IMR-90 (cell line): ENCODE measurements at regions not wholly inside any gene's neighbourhood (a gene's known extent, or its start where the extent isn't known, plus 50 kb on each side); places are given as distances from the start of the nearest gene placed in this dataset.

Experiments
- ATAC-seq: fragments of 200-7000 bp; cut with Tn5 transposase; 2 replicates; pipeline ENCODE4 v1.9.1; 2020; ENCODE audit warnings: low read depth, mild to moderate bottlenecking, moderate library complexity
- BruUV-seq: library from RNA; stranded (reverse); fragments of 400-500 nt; replicated peaks from 2 replicates; lab custom pipeline; 2021; lab: Mats Ljungman, UMichigan
- CTCF ChIA-PET: fragments of 300-600 bp; formaldehyde crosslinking; extraction: SDS; loops from one replicate; lab custom pipeline; 2021; ENCODE audit warnings: antibody characterized with exemption; lab: Yijun Ruan, JAX
- POLR2A ChIA-PET: fragments of 300-600 bp; sonication (Branson Sonifier 250); formaldehyde crosslinking; loops from one replicate; lab custom pipeline; 2022; ENCODE audit warnings: antibody characterized with exemption; ENCODE audit not compliant: unreplicated experiment; lab: Charles Lee
- DNase-seq: peaks from one replicate; pipeline ENCODE4 v3.0.0; 2013
- H2AFZ ChIP-seq: replicated peaks from 2 replicates; pipeline ENCODE3; 2013; ENCODE audit warnings: low read length, mild to moderate bottlenecking; ENCODE audit not compliant: poor library complexity
- H2AK5ac ChIP-seq: 2 replicates; pipeline ENCODE4 v1.6.1; 2013; ENCODE audit warnings: low read depth, low read length, inconsistent platforms
- H2AK9ac ChIP-seq: replicated peaks from 2 replicates; pipeline ENCODE3; 2013; ENCODE audit warnings: mild to moderate bottlenecking, low read depth, low read length, moderate library complexity; ENCODE audit not compliant: poor library complexity
- H2BK120ac ChIP-seq: 2 replicates; pipeline ENCODE4 v1.6.1; 2013; ENCODE audit warnings: low read depth, low read length, inconsistent platforms
- H2BK15ac ChIP-seq: 3 replicates; pipeline ENCODE4 v1.6.1; 2013; ENCODE audit warnings: low read depth, low read length, inconsistent platforms
- H2BK20ac ChIP-seq: 2 replicates; pipeline ENCODE4 v1.6.1; 2013; ENCODE audit warnings: low read depth, mild to moderate bottlenecking, inconsistent platforms, low read length, moderate library complexity
- H2BK5ac ChIP-seq: 2 replicates; pipeline ENCODE4 v1.6.1; 2013; ENCODE audit warnings: mild to moderate bottlenecking, low read depth, low read length, inconsistent platforms; ENCODE audit not compliant: poor library complexity, severe bottlenecking
- H3K14ac ChIP-seq: replicated peaks from 2 replicates; pipeline ENCODE4 v1.6.1; 2013; ENCODE audit warnings: low read depth, low read length, inconsistent platforms
- H3K18ac ChIP-seq: 2 replicates; pipeline ENCODE4 v1.6.1; 2013; ENCODE audit warnings: low read depth, low read length, control low read depth
- H3K23ac ChIP-seq: 2 replicates; pipeline ENCODE4 v1.6.1; 2013; ENCODE audit warnings: low read depth, low read length, inconsistent platforms
- H3K27ac ChIP-seq: 2 replicates; pipeline ENCODE4 v1.5.1; 2013; ENCODE audit warnings: mild to moderate bottlenecking, control low read depth, low read length; ENCODE audit not compliant: insufficient read depth
- H3K27me3 ChIP-seq: 2 replicates; pipeline ENCODE4 v1.6.1; 2013; ENCODE audit warnings: low read length; ENCODE audit not compliant: control insufficient read depth, insufficient read depth
- H3K36me3 ChIP-seq: 2 replicates; pipeline ENCODE4 v1.6.1; 2013; ENCODE audit warnings: low read length, mixed read lengths; ENCODE audit not compliant: control insufficient read depth, insufficient read depth
- H3K4ac ChIP-seq: 2 replicates; pipeline ENCODE4 v1.6.1; 2013; ENCODE audit warnings: low read depth, low read length, inconsistent platforms
- H3K4me1 ChIP-seq: 2 replicates; pipeline ENCODE4 v1.6.1; 2013; ENCODE audit warnings: low read length, mixed read lengths; ENCODE audit not compliant: control insufficient read depth, insufficient read depth
- H3K4me2 ChIP-seq: 2 replicates; pipeline ENCODE4 v1.6.1; 2013; ENCODE audit warnings: low read depth, mild to moderate bottlenecking, control low read depth, low read length, moderate library complexity
- H3K4me3 ChIP-seq: 2 replicates; pipeline ENCODE4 v1.5.1; 2013; ENCODE audit warnings: low read depth, mild to moderate bottlenecking, control low read depth, low read length, moderate library complexity; ENCODE audit not compliant: insufficient read depth
- H3K56ac ChIP-seq: 2 replicates; pipeline ENCODE4 v1.6.1; 2013; ENCODE audit warnings: low read length, inconsistent platforms; ENCODE audit not compliant: insufficient read depth; ENCODE audit errors: extremely low read depth
- H3K79me1 ChIP-seq, 2 experiments: 2 replicates each; pipeline ENCODE4 v1.6.1; 2013; ENCODE audit warnings: low read length in 2 of 2, inconsistent platforms in 1 of 2, low read depth in 1 of 2
- H3K9ac ChIP-seq: 2 replicates; pipeline ENCODE4 v1.6.1; 2013; ENCODE audit warnings: low read depth, low read length, control low read depth
- H3K9me1 ChIP-seq: 2 replicates; pipeline ENCODE4 v1.6.1; 2013; ENCODE audit warnings: low read length, inconsistent platforms; ENCODE audit not compliant: insufficient read depth
- H3K9me3 ChIP-seq: 2 replicates; pipeline ENCODE4 v1.6.1; 2013; ENCODE audit warnings: low read length; ENCODE audit not compliant: control insufficient read depth, insufficient read depth
- H4K20me1 ChIP-seq: 2 replicates; pipeline ENCODE4 v1.6.1; 2013; ENCODE audit warnings: low read length, inconsistent platforms; ENCODE audit not compliant: insufficient read depth
- H4K5ac ChIP-seq: 2 replicates; pipeline ENCODE4 v1.6.1; 2013; ENCODE audit warnings: mild to moderate bottlenecking, low read depth, low read length, control low read depth
- H4K8ac ChIP-seq, 2 experiments: 2 replicates each; pipeline ENCODE4 v1.6.1; 2013; ENCODE audit warnings: low read depth in 2 of 2, low read length in 2 of 2, control low read depth in 1 of 2, inconsistent platforms in 1 of 2
- H4K91ac ChIP-seq: 2 replicates; pipeline ENCODE4 v1.6.1; 2013; ENCODE audit warnings: low read depth, low read length, inconsistent platforms; ENCODE audit not compliant: insufficient read depth
- BHLHE40 ChIP-seq: fragments of 150-350 bp; IDR thresholded peaks from 2 replicates; pipeline ENCODE4 v1.6.1; 2016; ENCODE audit warnings: mild to moderate bottlenecking, low read depth, low read length
- CEBPB ChIP-seq: IDR thresholded peaks from 2 replicates; pipeline ENCODE4 v1.6.1; 2012; ENCODE audit warnings: low read depth, low read length, improper control_type of control experiment
- CHD1 ChIP-seq: IDR thresholded peaks from 2 replicates; pipeline ENCODE4 v1.6.1; 2012; ENCODE audit warnings: low read depth, low read length, improper control_type of control experiment
- ELK1 ChIP-seq: fragments of 150-350 bp; IDR thresholded peaks from 2 replicates; pipeline ENCODE4 v1.6.1; 2016; ENCODE audit warnings: low read depth, mild to moderate bottlenecking, low read length, moderate library complexity, borderline replicate concordance
- FOS ChIP-seq: fragments of 150-350 bp; IDR thresholded peaks from 2 replicates; pipeline ENCODE4 v1.6.1; 2016; ENCODE audit warnings: low read depth, low read length
- MAFK ChIP-seq: IDR thresholded peaks from 2 replicates; pipeline ENCODE4 v1.6.1; 2012; ENCODE audit warnings: low read depth, low read length, improper control_type of control experiment
- MAZ ChIP-seq: IDR thresholded peaks from 2 replicates; pipeline ENCODE4 v1.6.1; 2012; ENCODE audit warnings: low read depth, mild to moderate bottlenecking, low read length, improper control_type of control experiment, moderate library complexity, borderline replicate concordance
- NFE2L2 ChIP-seq: fragments of 150-350 bp; IDR thresholded peaks from 2 replicates; pipeline ENCODE4 v1.6.1; 2016; ENCODE audit warnings: low read depth, mild to moderate bottlenecking, low read length
- POLR2A ChIP-seq: IDR thresholded peaks from 2 replicates; pipeline ENCODE4 v1.6.1; 2012; ENCODE audit warnings: mild to moderate bottlenecking, low read depth, low read length
- RAD21 ChIP-seq: IDR thresholded peaks from 2 replicates; pipeline ENCODE4 v1.6.1; 2012; ENCODE audit warnings: low read length, improper control_type of control experiment
- USF2 ChIP-seq: fragments of 150-350 bp; IDR thresholded peaks from 2 replicates; pipeline ENCODE4 v1.6.1; 2017; ENCODE audit warnings: mild to moderate bottlenecking, antibody characterized with exemption, low read length, low read depth
- WGBS, 2 experiments: methylation state at CpG; one replicate each; pipeline versions ENCODE4 v1.1.5 to v1.1.7; 2013; ENCODE audit warnings: missing lambda C conversion rate in 2 of 2; ENCODE audit not compliant: insufficient read length in 1 of 2; ENCODE audit errors: extremely low coverage in 2 of 2; 5-methylcytosine and 5-hydroxymethylcytosine counted together
- dilution Hi-C: fragments of 300-500 bp; cut with HindIII; formaldehyde crosslinking; loops from one replicate; pipeline ENCODE4 v1.14.3; 2018; ENCODE audit warnings: low sequenced_read_pairs; ENCODE audit not compliant: unreplicated experiment
- in situ Hi-C: fragments of 300-500 bp; cut with MboI; formaldehyde crosslinking; loops from 3 replicates; pipeline ENCODE4 v1.14.3; 2019; ENCODE audit warnings: low sequenced_read_pairs, inconsistent platforms, mixed read lengths
- intact Hi-C: fragments of 100-400 bp; cut with micrococcal nuclease; formaldehyde crosslinking; loops from 2 replicates; pipeline ENCODE4 v1.10.0; 2022

- H3K18ac ChIP-seq, result no peak overlapping the region
- no peak overlapping the region for H2BK15ac ChIP-seq
- dilution Hi-C loops, result no loop called here
- H4K20me1 ChIP-seq, result no peaks in the 10 kb centered on the region
- H2BK20ac ChIP-seq, result no peak overlapping the region
- intact Hi-C loops, result loop anchor here (1.0 to 10.0 kb wide), 7 partner anchors 206 to 714 kb away; partner anchors contain the start of gene TACR1
- no peaks in the 10 kb centered on the region for H3K79me1 ChIP-seq
- H3K4me3 ChIP-seq, result no peak overlapping the region
- no peak overlapping the region for H3K56ac ChIP-seq
- no peak overlapping the region for H3K23ac ChIP-seq
- H3K9me1 ChIP-seq, result no peaks in the 10 kb centered on the region
- H3K4me1 ChIP-seq, result no peaks in the 10 kb centered on the region
- BruUV-seq, result no TSS peak
- no peak overlapping the region for H3K14ac ChIP-seq
- no peak overlapping the region for H4K8ac ChIP-seq
- TF ChIP-seq BHLHE40 (no peak), RAD21 (no peak), POLR2A (no peak), USF2 (no peak), FOS (no peak), CHD1 (no peak), NFE2L2 (no peak), ELK1 (no peak), CEBPB (no peak), MAFK (no peak), MAZ (no peak)
- peaks cover 21% of the 10 kb centered on the region for H3K27me3 ChIP-seq
- H4K5ac ChIP-seq, result no peak overlapping the region
- H2BK5ac ChIP-seq, result no peak overlapping the region
- ChIA-PET CTCF (interaction anchor here (0.7 to 1.5 kb wide), 4 partner anchors 24 to 341 kb away, joined by 3 to 7 read pairs (median 5); partner anchors contain the start of gene TACR1), POLR2A (no interaction called here)
- H3K36me3 ChIP-seq, result no peaks in the 10 kb centered on the region
- no peak overlapping the region for H2BK120ac ChIP-seq
- no peak overlapping the region for H2AK5ac ChIP-seq
- in situ Hi-C loops, result loop anchor here (5.0 to 25.0 kb wide), 3 partner anchors 203 to 718 kb away; no protein-coding TSS in a partner anchor
- no peak overlapping the region for H3K27ac ChIP-seq
- H3K4me2 ChIP-seq, result no peak overlapping the region
- no peak overlapping the region for H4K91ac ChIP-seq
- no peak for DNase-seq
- H2AK9ac ChIP-seq, result no peak overlapping the region
- no peak overlapping the region for H2AFZ ChIP-seq
- ATAC-seq, result no peak
- no peaks in the 10 kb centered on the region for H3K9me3 ChIP-seq
- H3K9ac ChIP-seq, result no peak overlapping the region
- no CpG with 5 or more reads among the region's 3 CpGs for WGBS, 2 experiments
- no peak overlapping the region for H3K4ac ChIP-seq
Measured at GRCh38 chr2:75405000-75405399, 155.7 kb downstream of the EVA1A start.
